ENCODE measurements at regions not wholly inside any gene's neighbourhood (a gene's known extent, or its start where the extent isn't known, plus 50 kb on each side); places are given as distances from the start of the nearest gene placed in this dataset.
A peak's percentile ranks its signal among the peaks of the same experiment; 100 is the strongest.

DNA sequence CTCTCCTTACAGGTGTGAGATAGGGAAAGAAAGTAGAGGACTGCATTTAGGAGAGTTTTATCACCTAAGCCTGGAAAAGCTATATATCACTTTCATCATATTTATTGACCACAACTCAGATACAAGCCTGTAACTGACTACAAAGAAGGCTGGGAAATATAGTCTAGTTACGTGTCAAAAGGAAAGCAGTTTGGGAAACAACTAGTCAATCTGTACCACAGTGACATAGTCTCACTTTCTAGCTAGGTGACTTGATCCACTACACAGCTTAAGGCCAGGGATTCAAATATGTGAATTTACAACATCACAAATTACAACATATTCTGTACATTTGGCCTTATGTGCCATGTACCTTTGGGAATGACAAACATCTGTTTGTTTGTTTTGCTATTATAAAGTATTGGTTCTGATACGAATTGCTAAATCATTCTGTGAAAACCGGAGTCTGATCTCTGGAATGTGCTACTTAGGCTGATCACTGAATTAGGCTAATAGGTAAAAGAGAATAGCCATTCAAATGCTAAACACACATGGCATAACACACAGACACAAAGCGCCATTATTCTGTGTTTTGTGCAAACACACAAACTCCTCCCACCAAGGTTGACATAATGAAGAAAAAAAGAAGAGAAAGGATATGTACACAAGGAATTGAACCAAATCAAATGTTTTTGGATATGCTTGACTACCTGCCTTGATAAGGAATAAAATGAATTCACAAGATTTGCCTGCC lies 279.8 kb downstream of the DUSP6 start:
- ChIA-PET POLR2A (ENCODE audit: low non-redundant PET) (no interaction called here), CTCF (interaction anchor here (0.6 kb wide), 1 partner anchor 1732 kb away, joined by 7 read pairs; no protein-coding TSS in a partner anchor)
- no peak overlapping the region for H3K27ac ChIP-seq
- TF ChIP-seq, protein P1, sequence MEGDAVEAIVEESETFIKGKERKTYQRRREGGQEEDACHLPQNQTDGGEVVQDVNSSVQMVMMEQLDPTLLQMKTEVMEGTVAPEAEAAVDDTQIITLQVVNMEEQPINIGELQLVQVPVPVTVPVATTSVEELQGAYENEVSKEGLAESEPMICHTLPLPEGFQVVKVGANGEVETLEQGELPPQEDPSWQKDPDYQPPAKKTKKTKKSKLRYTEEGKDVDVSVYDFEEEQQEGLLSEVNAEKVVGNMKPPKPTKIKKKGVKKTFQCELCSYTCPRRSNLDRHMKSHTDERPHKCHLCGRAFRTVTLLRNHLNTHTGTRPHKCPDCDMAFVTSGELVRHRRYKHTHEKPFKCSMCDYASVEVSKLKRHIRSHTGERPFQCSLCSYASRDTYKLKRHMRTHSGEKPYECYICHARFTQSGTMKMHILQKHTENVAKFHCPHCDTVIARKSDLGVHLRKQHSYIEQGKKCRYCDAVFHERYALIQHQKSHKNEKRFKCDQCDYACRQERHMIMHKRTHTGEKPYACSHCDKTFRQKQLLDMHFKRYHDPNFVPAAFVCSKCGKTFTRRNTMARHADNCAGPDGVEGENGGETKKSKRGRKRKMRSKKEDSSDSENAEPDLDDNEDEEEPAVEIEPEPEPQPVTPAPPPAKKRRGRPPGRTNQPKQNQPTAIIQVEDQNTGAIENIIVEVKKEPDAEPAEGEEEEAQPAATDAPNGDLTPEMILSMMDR (conservative IDR thresholded peaks at IDR 0.05; ENCODE audit: low read depth), result no peak
- DNase-seq (ENCODE audit: low spot score), result no peak

GRCh38 chr12:89070603-89071002 lies 281.7 kb downstream of the DUSP6 start:
- H3K27ac ChIP-seq, result no peak overlapping the region
- DNase-seq (ENCODE audit: low spot score), result no peak
- ChIA-PET POLR2A (ENCODE audit: low non-redundant PET) (no interaction called here), CTCF (interaction anchor here (0.6 kb wide), 2 partner anchors 226 to 293 kb away, joined by 3 to 6 read pairs; no protein-coding TSS in a partner anchor)
- TF ChIP-seq, protein P1 (conservative IDR thresholded peaks at IDR 0.05; ENCODE audit: low read depth), result no peak

GRCh38 chr12:89069431-89069830 lies 282.9 kb downstream of the DUSP6 start:
- ChIA-PET CTCF (no interaction called here), POLR2A (ENCODE audit: low non-redundant PET) (no interaction called here)
- no peak for DNase-seq (ENCODE audit: low spot score)
- H3K27ac ChIP-seq, result no peak overlapping the region
- TF ChIP-seq, protein P1 (conservative IDR thresholded peaks at IDR 0.05; ENCODE audit: low read depth), result no peak

DNA sequence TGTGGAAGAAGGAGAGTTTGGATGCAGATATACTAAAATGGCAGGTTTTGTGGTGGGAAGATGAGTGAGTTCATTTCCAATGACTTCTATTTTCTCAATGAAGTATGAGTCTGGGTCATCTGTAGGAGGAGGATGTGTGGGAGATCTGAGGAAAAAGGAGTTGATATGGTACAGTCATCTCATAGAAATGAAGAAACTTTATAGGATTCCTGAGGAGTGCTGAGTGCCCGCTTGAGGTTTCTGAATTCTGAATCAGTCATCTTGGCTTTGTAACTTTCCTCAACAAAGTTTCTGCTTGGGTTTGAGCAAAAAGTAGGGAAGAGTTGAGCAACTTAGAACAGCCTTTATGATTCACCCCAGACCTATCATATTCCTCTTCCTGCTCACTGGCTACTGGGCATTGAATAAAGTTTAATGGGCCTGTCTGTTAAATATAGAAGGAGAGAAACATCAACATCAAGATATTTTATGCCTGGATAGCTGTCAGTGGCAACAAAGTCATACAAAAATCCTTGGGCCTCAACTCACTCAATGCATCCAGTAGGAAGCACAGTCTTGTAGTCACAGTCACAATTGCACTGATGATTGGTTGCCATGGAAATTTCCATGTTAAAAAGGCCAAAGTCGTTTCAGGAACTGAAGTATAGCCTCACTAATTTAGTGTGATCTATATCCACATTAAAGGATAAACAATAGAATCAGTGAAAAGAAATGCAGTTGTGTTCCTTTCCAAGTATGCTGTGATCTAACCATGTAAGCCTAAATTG lies 284.7 kb downstream of the DUSP6 start:
- no peak overlapping the region for H3K27ac ChIP-seq
- ChIA-PET POLR2A (ENCODE audit: low non-redundant PET) (no interaction called here), CTCF (no interaction called here)
- TF ChIP-seq, protein P1 (conservative IDR thresholded peaks at IDR 0.05; ENCODE audit: low read depth), result no peak
- DNase-seq (ENCODE audit: low spot score), result peak; percentile 23

DNA sequence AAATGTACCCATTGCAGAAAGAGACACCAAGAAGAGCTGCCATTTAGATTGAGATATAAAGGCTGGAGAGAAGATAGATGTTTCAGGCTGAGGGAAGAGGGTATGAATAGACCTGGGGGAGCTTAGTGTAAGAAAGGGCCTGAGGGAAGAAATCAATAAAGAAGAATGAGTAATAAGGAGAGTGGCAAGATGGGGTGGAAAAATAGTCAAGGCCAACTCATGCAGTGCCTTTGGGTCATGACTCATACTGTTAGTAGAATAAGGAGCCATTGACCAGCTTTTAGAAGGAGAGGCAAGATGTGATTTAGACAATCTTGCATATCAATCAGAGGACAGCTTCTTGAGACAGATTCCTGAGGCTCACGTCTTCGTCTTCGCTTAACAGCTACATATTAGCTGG lies 287.5 kb downstream of the DUSP6 start:
- POLR2A ChIA-PET (ENCODE audit: low non-redundant PET), result interaction anchor here (0.8 kb wide), 1 partner anchor 287 kb away, joined by 5 read pairs; the partner anchor contains the start of gene DUSP6
- CTCF ChIA-PET, result interaction anchor here (0.6 kb wide), 2 partner anchors 24 to 427 kb away, joined by 3 to 4 read pairs; no protein-coding TSS in a partner anchor
- TF ChIP-seq, protein P1 (conservative IDR thresholded peaks at IDR 0.05; ENCODE audit: low read depth), result no peak
- peak; percentile 78 for DNase-seq (ENCODE audit: low spot score)
- no peak overlapping the region for H3K27ac ChIP-seq

DNA sequence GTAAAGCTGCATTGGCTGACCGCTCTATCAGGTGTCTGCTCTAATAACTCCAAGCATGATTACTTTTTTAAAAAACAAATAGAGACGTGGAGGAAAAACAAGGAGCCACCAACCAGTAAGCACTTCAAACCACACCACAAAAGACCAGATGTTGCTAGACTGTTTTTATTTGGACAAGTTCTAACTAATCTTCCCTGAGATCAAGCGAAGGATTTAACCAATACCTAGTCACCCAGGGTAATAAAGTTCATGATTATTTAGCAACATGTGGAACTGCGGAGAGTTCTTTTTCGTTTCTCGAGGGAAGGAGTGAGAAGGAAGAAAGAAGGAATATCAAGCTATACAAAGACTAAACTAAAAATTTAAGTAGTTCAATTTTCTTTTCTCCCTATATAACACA lies 288.1 kb downstream of the DUSP6 start:
- H3K27ac ChIP-seq, result no peak overlapping the region
- CTCF ChIA-PET, result interaction anchor here (0.6 kb wide), 4 partner anchors 24 to 461 kb away, joined by 3 to 4 read pairs (median 3); no protein-coding TSS in a partner anchor
- TF ChIP-seq, protein P1 (conservative IDR thresholded peaks at IDR 0.05; ENCODE audit: low read depth), result no peak
- DNase-seq (ENCODE audit: low spot score), result no peak
- POLR2A ChIA-PET (ENCODE audit: low non-redundant PET), result no interaction called here
